Parathyroid adenoma (tissue), 2 donors: ENCODE measurements at regions not wholly inside any gene's neighbourhood (a gene's known extent, or its start where the extent isn't known, plus 50 kb on each side); places are given as distances from the start of the nearest gene placed in this dataset.

ENCODE experiments used
- H2AFZ ChIP-seq: fragments of 300-600 bp; sonication (generic); one replicate; pipeline ENCODE4 v1.7.0; 2017; ENCODE audit warnings: antibody characterized with exemption, mild to moderate bottlenecking
- H3K27ac ChIP-seq: fragments of 300-600 bp; sonication (generic); one replicate; pipeline ENCODE4 v1.7.0; 2017
- H3K27me3 ChIP-seq: fragments of 300-600 bp; sonication (generic); one replicate; pipeline ENCODE4 v1.7.0; 2017; ENCODE audit warnings: low read length; ENCODE audit not compliant: control insufficient read depth, insufficient read depth
- H3K36me3 ChIP-seq: fragments of 300-600 bp; sonication (generic); one replicate; pipeline ENCODE4 v1.7.0; 2017; ENCODE audit warnings: low read length; ENCODE audit not compliant: control insufficient read depth, insufficient read depth
- H3K4me1 ChIP-seq: fragments of 300-600 bp; sonication (generic); one replicate; pipeline ENCODE4 v1.7.0; 2017; ENCODE audit warnings: control low read depth
- H3K4me2 ChIP-seq: fragments of 300-600 bp; sonication (generic); one replicate; pipeline ENCODE4 v1.7.0; 2017; ENCODE audit warnings: low read length
- H3K4me3 ChIP-seq: fragments of 300-600 bp; sonication (generic); one replicate; pipeline ENCODE4 v1.7.0; 2017; ENCODE audit warnings: low read depth, low read length
- H3K79me2 ChIP-seq: fragments of 300-600 bp; sonication (generic); one replicate; pipeline ENCODE4 v1.7.0; 2017; ENCODE audit warnings: control low read depth
- H3K9ac ChIP-seq: fragments of 300-600 bp; sonication (generic); one replicate; pipeline ENCODE4 v1.7.0; 2017; ENCODE audit warnings: mild to moderate bottlenecking
- H3K9me3 ChIP-seq: fragments of 300-600 bp; sonication (generic); one replicate; pipeline ENCODE4 v1.7.0; 2017; ENCODE audit warnings: low read length; ENCODE audit not compliant: control insufficient read depth
- TF ChIP-seq, protein P1 (sequence below): fragments of 300-600 bp; sonication (generic); IDR thresholded peaks from one replicate; pipeline ENCODE4 v1.7.0; 2017; ENCODE audit warnings: antibody characterized with exemption, mild to moderate bottlenecking
- donor health status: primary hyperparathyroidism.

DNA sequence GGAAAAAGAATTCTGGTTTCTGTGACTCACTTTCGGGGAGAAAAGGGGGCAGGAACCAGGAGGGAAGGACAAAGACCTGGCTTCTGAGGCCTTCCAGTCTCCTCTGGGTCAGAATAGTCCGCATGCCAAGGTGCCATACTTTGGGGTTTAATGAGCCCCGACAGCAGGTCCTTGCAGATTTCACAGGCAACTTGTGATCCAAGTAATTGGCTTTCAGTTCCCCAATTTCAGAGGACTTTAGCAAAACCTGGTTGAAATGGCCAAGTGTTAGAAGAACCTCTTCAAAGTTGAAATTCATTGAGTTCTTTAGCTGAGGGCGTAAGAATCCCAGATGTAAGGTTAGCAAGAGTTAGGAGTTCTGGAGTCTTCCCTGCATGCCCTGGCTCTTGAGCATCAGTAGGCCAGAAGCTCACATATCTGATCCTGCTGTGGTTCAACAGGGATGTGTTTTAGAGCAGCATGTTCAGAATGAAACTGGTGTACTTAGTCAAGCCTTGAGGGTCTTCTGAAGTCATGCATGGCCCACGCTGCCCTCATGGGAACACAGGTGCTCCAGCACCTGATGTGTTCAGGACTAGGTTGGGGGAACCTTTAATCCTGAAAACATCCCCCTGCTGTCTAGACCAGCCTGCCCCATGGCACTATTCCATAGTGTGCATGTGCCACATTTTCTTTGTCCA, 143.0 kb downstream of the NUP35 start:
- H3K9ac ChIP-seq = no peak overlapping the region
- H3K27me3 ChIP-seq = no peaks in the 10 kb centered on the region
- TF ChIP-seq, protein P1, sequence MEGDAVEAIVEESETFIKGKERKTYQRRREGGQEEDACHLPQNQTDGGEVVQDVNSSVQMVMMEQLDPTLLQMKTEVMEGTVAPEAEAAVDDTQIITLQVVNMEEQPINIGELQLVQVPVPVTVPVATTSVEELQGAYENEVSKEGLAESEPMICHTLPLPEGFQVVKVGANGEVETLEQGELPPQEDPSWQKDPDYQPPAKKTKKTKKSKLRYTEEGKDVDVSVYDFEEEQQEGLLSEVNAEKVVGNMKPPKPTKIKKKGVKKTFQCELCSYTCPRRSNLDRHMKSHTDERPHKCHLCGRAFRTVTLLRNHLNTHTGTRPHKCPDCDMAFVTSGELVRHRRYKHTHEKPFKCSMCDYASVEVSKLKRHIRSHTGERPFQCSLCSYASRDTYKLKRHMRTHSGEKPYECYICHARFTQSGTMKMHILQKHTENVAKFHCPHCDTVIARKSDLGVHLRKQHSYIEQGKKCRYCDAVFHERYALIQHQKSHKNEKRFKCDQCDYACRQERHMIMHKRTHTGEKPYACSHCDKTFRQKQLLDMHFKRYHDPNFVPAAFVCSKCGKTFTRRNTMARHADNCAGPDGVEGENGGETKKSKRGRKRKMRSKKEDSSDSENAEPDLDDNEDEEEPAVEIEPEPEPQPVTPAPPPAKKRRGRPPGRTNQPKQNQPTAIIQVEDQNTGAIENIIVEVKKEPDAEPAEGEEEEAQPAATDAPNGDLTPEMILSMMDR = no peak
- H3K4me1 ChIP-seq = no peaks in the 10 kb centered on the region
- H2AFZ ChIP-seq = no peak overlapping the region
- H3K4me3 ChIP-seq = no peak overlapping the region
- H3K4me2 ChIP-seq = no peak overlapping the region
- no peaks in the 10 kb centered on the region for H3K9me3 ChIP-seq
- no peak overlapping the region for H3K27ac ChIP-seq
- H3K36me3 ChIP-seq = no peaks in the 10 kb centered on the region
- H3K79me2 ChIP-seq = no peaks in the 10 kb centered on the region

DNA sequence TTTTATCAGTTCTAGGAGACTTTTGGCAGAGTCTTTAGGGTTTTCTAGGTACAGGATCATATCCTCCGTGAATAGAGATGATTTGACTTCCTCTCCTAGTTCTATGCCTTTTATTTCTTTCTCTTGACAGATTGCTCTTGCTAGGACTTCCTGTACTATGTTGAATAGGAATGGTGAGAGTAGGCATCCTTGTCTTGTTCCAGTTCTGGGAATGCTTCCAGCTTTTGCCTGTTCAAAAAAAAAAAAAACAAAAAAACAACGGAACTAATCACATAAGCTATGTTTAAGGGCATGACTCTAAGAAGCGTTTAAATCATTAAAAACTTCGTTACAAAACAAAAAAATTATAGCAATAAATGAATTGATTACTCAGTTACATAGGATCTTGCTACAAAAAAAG, 145.7 kb downstream of the NUP35 start:
- Histone ChIP-seq H3K4me3 (no peak overlapping the region), H3K36me3 (no peaks in the 10 kb centered on the region), H3K4me1 (no peaks in the 10 kb centered on the region), H3K9me3 (no peaks in the 10 kb centered on the region), H3K4me2 (no peak overlapping the region), H3K79me2 (no peaks in the 10 kb centered on the region), H3K27me3 (no peaks in the 10 kb centered on the region), H2AFZ (no peak overlapping the region), H3K27ac (no peak overlapping the region), H3K9ac (no peak overlapping the region)
- TF ChIP-seq, protein P1 = no peak

DNA sequence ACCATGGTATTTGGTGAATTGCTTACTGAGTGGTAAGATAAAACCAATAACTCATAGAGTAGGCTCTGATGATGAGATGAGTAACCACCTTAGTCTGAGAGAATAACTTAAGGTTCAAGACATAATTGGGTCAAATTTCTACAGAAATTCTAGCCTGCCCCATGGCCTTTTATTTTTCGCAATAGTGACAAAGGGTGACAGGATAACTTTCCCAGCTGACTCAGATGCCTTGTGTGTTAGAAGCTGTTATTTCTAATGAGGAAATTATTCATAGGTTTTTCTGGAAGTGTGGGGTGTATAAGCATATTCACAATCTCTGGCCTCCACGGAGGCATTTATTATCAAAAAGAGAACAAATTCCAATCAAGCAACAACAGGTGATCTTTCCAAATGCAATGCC, 159.0 kb downstream of the NUP35 start:
- H3K27ac ChIP-seq = no peak overlapping the region
- TF ChIP-seq, protein P1 = no peak
- H3K27me3 ChIP-seq = no peaks in the 10 kb centered on the region
- H3K9me3 ChIP-seq = no peaks in the 10 kb centered on the region
- no peak overlapping the region for H3K4me2 ChIP-seq
- no peak overlapping the region for H3K4me3 ChIP-seq
- no peaks in the 10 kb centered on the region for H3K36me3 ChIP-seq
- no peak overlapping the region for H3K9ac ChIP-seq
- H3K4me1 ChIP-seq = no peaks in the 10 kb centered on the region
- no peaks in the 10 kb centered on the region for H3K79me2 ChIP-seq
- no peak overlapping the region for H2AFZ ChIP-seq

DNA sequence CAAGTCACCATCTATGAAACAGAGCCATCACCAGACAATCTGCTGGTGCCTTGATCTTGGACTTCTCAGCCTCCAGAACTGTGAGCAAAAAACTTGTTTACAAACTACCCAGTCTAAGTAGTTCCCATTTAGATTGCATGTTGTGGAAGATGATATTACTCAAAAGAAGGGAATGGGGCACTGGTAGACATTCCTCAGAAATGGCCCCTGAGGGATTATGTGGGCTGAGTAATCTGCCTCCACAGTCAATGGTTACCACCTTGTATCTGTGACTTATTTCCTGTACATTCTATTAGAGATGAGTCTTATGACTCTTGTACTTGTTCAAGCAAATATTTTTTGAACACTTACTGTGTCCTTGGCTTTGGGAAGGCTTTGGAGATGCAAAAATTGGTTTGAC, 160.4 kb downstream of the NUP35 start:
- Histone ChIP-seq H3K27ac (no peak overlapping the region), H3K4me3 (no peak overlapping the region), H3K9me3 (no peaks in the 10 kb centered on the region), H3K36me3 (no peaks in the 10 kb centered on the region), H2AFZ (no peak overlapping the region), H3K4me1 (no peaks in the 10 kb centered on the region), H3K79me2 (no peaks in the 10 kb centered on the region), H3K4me2 (no peak overlapping the region), H3K27me3 (no peaks in the 10 kb centered on the region), H3K9ac (no peak overlapping the region)
- TF ChIP-seq, protein P1 = no peak

DNA sequence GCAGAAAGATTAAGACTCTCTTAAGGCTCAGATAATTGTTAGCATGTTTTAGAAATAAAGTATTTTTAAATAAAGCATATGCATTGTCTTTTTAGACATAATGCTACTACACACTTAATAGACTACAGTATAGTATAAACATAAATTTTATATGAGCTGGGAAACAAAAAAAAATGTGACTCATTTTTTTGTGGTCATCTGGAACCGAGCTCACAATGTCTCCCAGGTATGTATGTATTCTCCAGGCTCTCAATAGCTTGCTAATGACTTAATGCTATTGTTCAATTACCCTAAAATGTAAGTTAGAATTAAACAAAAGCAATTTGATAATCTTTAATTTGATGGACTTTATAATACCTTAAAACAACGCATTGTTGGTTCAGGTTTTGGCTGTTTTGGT, 167.2 kb downstream of the NUP35 start:
- Histone ChIP-seq H3K36me3 (no peaks in the 10 kb centered on the region), H3K79me2 (no peaks in the 10 kb centered on the region), H3K9ac (no peak overlapping the region), H3K9me3 (no peaks in the 10 kb centered on the region), H3K4me2 (no peak overlapping the region), H3K27me3 (no peaks in the 10 kb centered on the region), H2AFZ (no peak overlapping the region), H3K4me1 (no peaks in the 10 kb centered on the region), H3K4me3 (no peak overlapping the region), H3K27ac (no peak overlapping the region)
- TF ChIP-seq, protein P1 = no peak
